ENCODE measurements at regions not wholly inside any gene's neighbourhood (a gene's known extent, or its start where the extent isn't known, plus 50 kb on each side); places are given as distances from the start of the nearest gene placed in this dataset.

- CTCF ChIA-PET (ENCODE audit: low intra/inter-chr PET ratio, low total read pairs) = no interaction called here
Measured at GRCh38 chr2:176536439-176537133, 267.3 kb downstream of the MTX2 start.

GRCh38 chr2:176537932-176538331, 268.7 kb downstream of the MTX2 start:
- intact Hi-C loops (cut with micrococcal nuclease; ENCODE audit: unreplicated experiment) (no loop called here), in situ Hi-C loops (cut with HindIII; ENCODE audit: extremely low pct_ligation_motif_present, low pct_unique_long_range_greater_than_20kb) (no loop called here)
- H3K27ac ChIP-seq (ENCODE audit: extremely low read length, insufficient read depth, low read length) = no peak overlapping the region
- no peak overlapping the region for H3K4me2 ChIP-seq (ENCODE audit: low read depth, low read length)
- ChIA-PET POLR2A (no interaction called here), CTCF (ENCODE audit: low intra/inter-chr PET ratio, low total read pairs) (no interaction called here)
- no peaks in the 10 kb centered on the region for H3K36me3 ChIP-seq (replicated peaks in 1 of 2; ENCODE audit: control insufficient read depth in 1 of 2, insufficient read depth in 2 of 2, low read length in 2 of 2)
- H4K20me1 ChIP-seq (ENCODE audit: insufficient read depth, low read length) = no peaks in the 10 kb centered on the region
- BruUV-seq (replicated peaks) = no TSS peak
- FAIRE-seq (no peak), ATAC-seq (no peak), DNase-seq (ENCODE audit: low spot score) (no peak)
- no peak overlapping the region for H2AFZ ChIP-seq (ENCODE audit: low read length)
- WGBS (ENCODE audit: low lambda C conversion rate) = 0% methylated on average over 3 of the region's 3 CpGs
- H3K4me3 ChIP-seq (replicated peaks in 1 of 3; ENCODE audit: insufficient read depth in 1 of 3, low read depth in 2 of 3, low read length in 3 of 3) = no peak overlapping the region
- H3K79me2 ChIP-seq (ENCODE audit: insufficient read depth, low read length) = no peaks in the 10 kb centered on the region
- no peak overlapping the region for H3K9ac ChIP-seq (ENCODE audit: insufficient read depth, low read depth, low read length)
- H3K4me1 ChIP-seq (ENCODE audit: insufficient read depth, low read length) = no peaks in the 10 kb centered on the region
- no peaks in the 10 kb centered on the region for H3K9me3 ChIP-seq (ENCODE audit: low read length)
- H3K27me3 ChIP-seq (ENCODE audit: control insufficient read depth in 1 of 2, insufficient read depth in 2 of 2, low read length in 2 of 2) = peaks cover 0 to 14% of the 10 kb centered on the region in 2 experiments; a peak in 2 of 5 replicates
- TF ChIP-seq ZNF605 (CRISPR knock-in tag; IDR thresholded peaks at IDR 0.05) (no peak), MIER2 (CRISPR knock-in tag; IDR thresholded peaks at IDR 0.05) (no peak), NBN (conservative IDR thresholded peaks at IDR 0.05) (no peak), ZSCAN12 (CRISPR knock-in tag; IDR thresholded peaks at IDR 0.05) (no peak), TBL1XR1 (IDR thresholded peaks at IDR 0.05; ENCODE audit: borderline replicate concordance, low read length, partially characterized antibody) (no peak), ZNF609 (CRISPR knock-in tag; IDR thresholded peaks at IDR 0.05; ENCODE audit: borderline replicate concordance) (no peak), FOXA1 (IDR thresholded peaks at IDR 0.05) (no peak), FOXA1 (CRISPR knock-in tag; IDR thresholded peaks at IDR 0.05) (no peak)

More at GRCh38 chr2:176536439-176537133, 267.3 kb downstream of the MTX2 start:
- no peak overlapping the region for H3K4me3 ChIP-seq (replicated peaks in 1 of 3; ENCODE audit: insufficient read depth in 1 of 3, low read depth in 2 of 3, low read length in 3 of 3)
- whole genome bisulfite sequencing (ENCODE audit: low lambda C conversion rate) = under 1% methylated on average over 3 of the region's 3 CpGs
- H3K4me1 ChIP-seq (ENCODE audit: insufficient read depth, low read length) = no peaks in the 10 kb centered on the region
- BruUV-seq (replicated peaks) = no TSS peak
- no peak overlapping the region for H2AFZ ChIP-seq (ENCODE audit: low read length)
- peaks cover 0 to 14% of the 10 kb centered on the region in 2 experiments; a peak in 2 of 5 replicates for H3K27me3 ChIP-seq (ENCODE audit: control insufficient read depth in 1 of 2, insufficient read depth in 2 of 2, low read length in 2 of 2)
- ATAC-seq = no peak
- TF ChIP-seq ZNF143 (CRISPR knock-in tag; IDR thresholded peaks at IDR 0.05) (no peak), PLRG1 (conservative IDR thresholded peaks at IDR 0.05) (no peak), IKZF4 (CRISPR knock-in tag; IDR thresholded peaks at IDR 0.05; ENCODE audit: borderline replicate concordance, low read depth, not compliant biosample characterization) (no peak), ZNF496 (CRISPR knock-in tag; IDR thresholded peaks at IDR 0.05; ENCODE audit: insufficient replicate concordance) (no peak), SNRNP70 (IDR thresholded peaks at IDR 0.05; ENCODE audit: low read depth, low read length) (no peak), ZNF850 (CRISPR knock-in tag; conservative IDR thresholded peaks at IDR 0.05) (no peak), ZNF24 (IDR thresholded peaks at IDR 0.05) (no peak)
- TF ChIP-seq, protein P1, sequence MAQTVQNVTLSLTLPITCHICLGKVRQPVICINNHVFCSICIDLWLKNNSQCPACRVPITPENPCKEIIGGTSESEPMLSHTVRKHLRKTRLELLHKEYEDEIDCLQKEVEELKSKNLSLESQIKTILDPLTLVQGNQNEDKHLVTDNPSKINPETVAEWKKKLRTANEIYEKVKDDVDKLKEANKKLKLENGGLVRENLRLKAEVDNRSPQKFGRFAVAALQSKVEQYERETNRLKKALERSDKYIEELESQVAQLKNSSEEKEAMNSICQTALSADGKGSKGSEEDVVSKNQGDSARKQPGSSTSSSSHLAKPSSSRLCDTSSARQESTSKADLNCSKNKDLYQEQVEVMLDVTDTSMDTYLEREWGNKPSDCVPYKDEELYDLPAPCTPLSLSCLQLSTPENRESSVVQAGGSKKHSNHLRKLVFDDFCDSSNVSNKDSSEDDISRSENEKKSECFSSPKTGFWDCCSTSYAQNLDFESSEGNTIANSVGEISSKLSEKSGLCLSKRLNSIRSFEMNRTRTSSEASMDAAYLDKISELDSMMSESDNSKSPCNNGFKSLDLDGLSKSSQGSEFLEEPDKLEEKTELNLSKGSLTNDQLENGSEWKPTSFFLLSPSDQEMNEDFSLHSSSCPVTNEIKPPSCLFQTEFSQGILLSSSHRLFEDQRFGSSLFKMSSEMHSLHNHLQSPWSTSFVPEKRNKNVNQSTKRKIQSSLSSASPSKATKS (CRISPR knock-in tag; IDR thresholded peaks at IDR 0.05) = no peak
- no peaks in the 10 kb centered on the region for H3K79me2 ChIP-seq (ENCODE audit: insufficient read depth, low read length)
- H3K9me3 ChIP-seq (ENCODE audit: low read length) = no peaks in the 10 kb centered on the region
- no peak overlapping the region for H3K27ac ChIP-seq (ENCODE audit: extremely low read length, insufficient read depth, low read length)
- POLR2A ChIA-PET = no interaction called here
- in situ Hi-C loops (cut with HindIII; ENCODE audit: extremely low pct_ligation_motif_present, low pct_unique_long_range_greater_than_20kb) (no loop called here), intact Hi-C loops (cut with micrococcal nuclease; ENCODE audit: unreplicated experiment) (no loop called here)
- H4K20me1 ChIP-seq (ENCODE audit: insufficient read depth, low read length) = no peaks in the 10 kb centered on the region
- no peak overlapping the region for H3K4me2 ChIP-seq (ENCODE audit: low read depth, low read length)
- H3K36me3 ChIP-seq (replicated peaks in 1 of 2; ENCODE audit: control insufficient read depth in 1 of 2, insufficient read depth in 2 of 2, low read length in 2 of 2) = no peaks in the 10 kb centered on the region
- H3K9ac ChIP-seq (ENCODE audit: insufficient read depth, low read depth, low read length) = no peak overlapping the region
- DNase-seq (ENCODE audit: low spot score) = no peak
- FAIRE-seq = no peak

Data from HepG2 (cell line).